CD4-positive, alpha-beta T cell treated with Interleukin-2 at 100 ng/mL for 4 hours (primary cell): ENCODE measurements at regions not wholly inside any gene's neighbourhood (a gene's known extent, or its start where the extent isn't known, plus 50 kb on each side); places are given as distances from the start of the nearest gene placed in this dataset.

Source experiments
- DNase-seq: peaks from one replicate; pipeline ENCODE4 v3.0.0-alpha.2; 2020; ENCODE audit warnings: low spot score

DNA sequence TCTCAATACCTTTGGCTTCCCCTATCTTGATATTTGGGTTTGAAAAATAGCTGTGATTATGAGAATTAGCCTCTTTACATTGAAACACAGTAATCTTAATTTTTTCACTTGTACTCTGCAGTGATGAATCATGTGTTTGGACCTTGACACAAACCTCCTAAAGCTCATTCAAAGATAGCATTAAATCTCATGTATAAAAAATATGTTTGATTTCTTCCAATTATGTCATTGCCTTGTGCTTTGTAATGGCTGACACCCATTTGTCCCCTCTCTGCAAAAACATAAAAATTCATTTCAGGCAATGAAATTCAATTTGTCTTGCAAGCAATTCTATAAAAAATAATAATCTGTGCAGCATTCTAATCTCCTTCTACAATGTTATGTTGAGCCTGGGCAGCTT is 422.4 kb upstream of the BOD1L1 start:
- no peak for DNase-seq

DNA sequence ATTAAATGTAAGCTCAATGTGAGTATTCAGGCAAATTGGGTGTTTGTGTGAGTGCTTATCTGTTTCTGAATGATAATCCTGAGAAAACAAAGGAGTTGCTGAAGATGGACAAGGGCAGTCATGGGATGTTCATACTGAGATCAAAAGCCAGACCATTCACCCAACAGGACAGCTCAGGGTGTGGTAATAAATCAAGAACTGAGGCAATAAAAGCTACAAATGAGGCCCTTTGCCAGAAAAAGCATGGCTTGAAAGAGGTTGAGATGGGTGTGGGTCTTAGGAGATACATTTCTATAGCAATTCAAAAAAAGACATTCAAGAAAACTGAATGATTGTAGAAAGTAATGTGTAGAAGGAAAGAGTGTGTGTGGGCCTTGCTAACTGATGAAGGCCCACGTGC is 425.8 kb upstream of the BOD1L1 start:
- DNase-seq, result no peak

DNA sequence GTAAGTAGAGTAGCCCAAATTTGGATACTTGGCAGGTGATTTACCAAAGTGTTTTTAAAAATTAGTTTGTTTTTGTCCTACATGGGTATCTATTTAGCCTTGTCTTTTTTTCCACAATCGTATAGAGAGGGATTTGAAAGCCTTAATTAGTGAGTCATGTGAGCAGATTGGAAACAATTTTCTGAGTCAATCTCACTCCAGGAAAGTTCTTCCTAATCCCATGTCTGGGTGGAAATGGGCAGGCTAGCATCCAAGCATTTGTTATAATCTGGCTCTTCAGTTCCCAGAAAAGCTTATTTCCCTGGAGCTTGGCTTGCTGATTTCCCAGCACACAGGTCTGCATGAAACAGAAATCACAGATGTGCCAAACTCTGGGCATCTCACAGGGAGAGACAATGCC is 426.9 kb upstream of the BOD1L1 start:
- DNase-seq, result no peak

DNA sequence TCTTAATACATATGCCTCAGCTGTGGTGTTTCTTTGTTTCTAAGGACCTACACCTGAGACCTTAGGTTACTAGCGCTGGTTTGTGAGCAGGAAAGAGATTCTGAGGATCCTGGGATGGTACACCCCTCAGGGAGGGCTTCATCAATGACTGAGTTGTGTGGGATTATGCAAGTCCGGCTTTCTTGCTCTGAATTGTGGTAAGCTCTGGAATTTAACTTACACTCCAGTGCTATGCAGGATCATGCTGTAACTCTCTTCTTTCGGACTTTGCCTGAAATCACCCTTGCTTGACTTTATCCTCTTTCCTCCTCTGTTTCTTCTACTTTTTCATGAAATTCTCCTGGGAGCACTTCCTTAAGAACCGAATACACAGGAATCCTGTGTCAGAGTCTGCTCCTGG is 431.5 kb upstream of the BOD1L1 start:
- no peak for DNase-seq

DNA sequence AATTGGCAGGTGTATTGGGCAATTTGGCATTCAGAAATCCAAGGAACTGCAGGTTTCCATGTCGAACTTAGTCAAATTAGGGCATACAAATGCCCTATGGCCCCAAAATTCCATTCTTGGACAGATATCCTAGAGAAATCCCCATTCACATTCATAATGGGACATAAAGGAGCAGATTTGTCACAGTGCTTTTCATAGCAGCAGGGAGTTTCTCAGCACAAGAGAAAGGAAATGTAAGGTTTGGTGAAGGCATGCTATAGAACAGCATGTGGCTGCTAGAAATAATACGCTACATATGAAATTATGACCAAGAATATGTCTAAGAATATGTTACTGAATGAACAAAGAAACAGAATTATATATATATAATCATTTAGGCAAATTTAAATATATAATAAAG is 437.5 kb upstream of the BOD1L1 start:
- no peak for DNase-seq

DNA sequence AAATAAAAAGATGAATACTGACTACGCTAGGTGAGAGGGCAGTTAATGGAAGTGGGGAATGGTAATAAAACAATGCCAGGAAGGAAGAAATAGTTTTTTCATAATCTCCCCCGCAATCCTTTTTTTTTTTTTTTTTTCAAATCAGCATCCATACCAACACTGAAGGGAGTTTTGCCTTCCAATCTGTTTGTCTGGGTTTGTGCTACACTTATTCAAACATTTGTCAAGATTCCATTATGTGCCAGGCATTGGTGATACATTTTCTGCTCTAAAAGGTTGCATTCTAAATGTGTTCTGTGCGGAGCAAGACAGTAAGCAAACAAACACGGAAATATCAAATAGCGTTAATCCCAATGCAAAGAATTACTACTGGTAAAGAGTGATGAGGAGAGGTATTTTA is 437.9 kb upstream of the BOD1L1 start:
- DNase-seq, result no peak

GRCh38 chr4:14066979-14067378 is 439.5 kb upstream of the BOD1L1 start:
- DNase-seq, result no peak

DNA sequence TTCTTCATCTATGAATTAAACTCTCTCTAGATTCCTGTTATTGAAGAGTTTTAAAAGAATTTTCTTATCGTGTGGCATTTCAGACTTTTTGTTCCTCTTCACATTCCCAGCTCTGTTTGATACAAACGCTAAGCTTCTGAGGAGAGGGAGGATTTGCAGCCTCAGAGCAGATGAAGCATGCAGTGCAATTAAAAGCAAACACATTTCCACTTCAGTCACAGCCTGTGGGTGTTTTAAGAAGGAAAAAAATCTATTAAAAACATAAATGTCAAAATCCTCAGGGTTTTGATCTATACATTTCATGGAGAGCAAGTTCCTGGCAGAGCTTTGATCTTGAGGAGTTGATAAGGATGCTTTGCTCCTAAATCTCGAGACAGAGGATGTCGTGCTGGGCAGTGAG is 442.4 kb upstream of the BOD1L1 start:
- DNase-seq, result no peak

GRCh38 chr4:14070289-14070880 is 442.9 kb upstream of the BOD1L1 start:
- no peak for DNase-seq

- no peak for DNase-seq
Measured at GRCh38 chr4:14072506-14072905, 445.0 kb upstream of the BOD1L1 start.

- DNase-seq, result no peak
Measured at GRCh38 chr4:14076776-14077175, 449.3 kb upstream of the BOD1L1 start.

GRCh38 chr4:14078326-14078725 is 450.8 kb upstream of the BOD1L1 start:
- DNase-seq, result no peak

- no peak for DNase-seq
Measured at GRCh38 chr4:14079601-14080000, 452.1 kb upstream of the BOD1L1 start.

DNA sequence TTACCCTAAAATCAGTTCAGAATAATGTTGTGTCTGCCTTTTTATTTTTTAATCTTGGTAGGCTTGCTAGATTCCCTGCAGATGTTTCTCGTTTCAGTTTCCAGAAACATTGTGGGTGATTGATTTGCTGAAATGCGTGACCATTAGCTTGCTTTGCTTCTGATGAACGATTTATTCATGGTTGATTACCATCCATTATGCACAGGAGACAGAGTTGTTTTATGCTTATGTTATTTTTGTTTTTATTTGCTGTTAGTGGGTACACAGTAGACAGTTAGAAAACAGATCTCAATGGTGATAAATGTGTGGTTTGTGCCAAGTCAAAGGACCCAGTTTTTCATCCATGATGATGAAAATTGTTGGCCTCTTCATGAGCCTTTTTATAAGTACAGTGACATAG is 455.6 kb upstream of the BOD1L1 start:
- DNase-seq, result no peak

- DNase-seq, result no peak
Measured at GRCh38 chr4:14084598-14084997, 457.1 kb upstream of the BOD1L1 start.

- no peak for DNase-seq
Measured at GRCh38 chr4:14087459-14087858, 459.9 kb upstream of the BOD1L1 start.

- no peak for DNase-seq
Measured at GRCh38 chr4:14087921-14088320, 460.4 kb upstream of the BOD1L1 start.

DNA sequence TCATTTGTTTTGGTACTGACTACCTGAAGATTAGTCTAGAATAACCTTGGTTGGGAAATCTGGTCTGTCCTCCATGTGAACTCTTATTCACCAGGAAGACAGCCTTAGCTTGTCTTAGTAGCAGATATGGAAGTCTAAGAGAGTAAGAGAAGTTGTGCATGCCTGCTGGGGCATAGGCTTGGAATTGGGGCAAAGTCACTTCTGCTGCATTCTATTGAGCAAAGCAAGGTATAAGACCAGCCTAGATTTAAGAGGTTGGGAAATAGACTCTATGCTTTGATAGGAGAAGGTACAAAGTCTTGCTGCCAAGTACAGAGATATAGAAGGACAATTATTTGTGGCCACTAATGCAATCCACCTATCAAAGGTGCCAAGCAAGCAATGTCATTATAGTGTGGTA is 464.0 kb upstream of the BOD1L1 start:
- no peak for DNase-seq

- no peak for DNase-seq
Measured at GRCh38 chr4:14091966-14092365, 464.4 kb upstream of the BOD1L1 start.

DNA sequence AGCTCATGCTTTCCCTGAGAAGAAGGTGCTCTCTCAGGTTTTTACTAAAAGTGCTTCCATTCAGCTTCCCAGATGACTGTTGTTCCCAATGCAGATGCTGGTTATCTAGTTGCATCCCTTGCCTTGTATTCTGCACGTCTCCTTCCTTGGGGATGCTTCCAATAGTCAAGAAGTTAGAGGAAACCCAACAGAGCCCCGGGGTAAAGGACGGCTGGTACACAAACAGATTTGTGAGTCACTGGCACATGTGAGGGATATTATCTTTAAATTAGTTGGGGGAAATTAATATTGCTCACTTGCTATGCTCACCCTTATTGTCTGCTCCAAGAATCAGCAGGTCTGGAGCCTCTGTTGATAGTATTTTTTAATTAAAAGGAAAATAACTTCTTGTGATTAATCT is 465.2 kb upstream of the BOD1L1 start:
- no peak for DNase-seq

DNA sequence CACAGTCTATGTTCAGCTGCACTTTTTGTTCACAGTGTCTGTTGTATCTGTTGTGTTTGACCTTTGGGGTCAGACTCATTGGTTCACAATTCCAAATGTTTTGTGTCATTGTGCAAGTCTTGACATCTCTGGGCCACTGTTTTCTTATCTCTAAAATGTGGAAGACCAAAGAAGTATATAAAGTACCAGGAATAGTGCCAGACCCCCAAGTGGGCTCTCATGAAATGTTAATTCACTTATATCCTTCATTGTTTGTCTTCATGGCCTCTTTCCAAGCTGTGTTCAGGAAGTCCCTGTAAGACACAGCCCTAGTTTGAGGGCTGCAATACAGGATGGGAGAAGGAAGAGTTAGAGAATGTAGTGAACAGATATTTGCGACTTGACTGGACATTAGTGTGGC is 468.3 kb upstream of the BOD1L1 start:
- no peak for DNase-seq

DNA sequence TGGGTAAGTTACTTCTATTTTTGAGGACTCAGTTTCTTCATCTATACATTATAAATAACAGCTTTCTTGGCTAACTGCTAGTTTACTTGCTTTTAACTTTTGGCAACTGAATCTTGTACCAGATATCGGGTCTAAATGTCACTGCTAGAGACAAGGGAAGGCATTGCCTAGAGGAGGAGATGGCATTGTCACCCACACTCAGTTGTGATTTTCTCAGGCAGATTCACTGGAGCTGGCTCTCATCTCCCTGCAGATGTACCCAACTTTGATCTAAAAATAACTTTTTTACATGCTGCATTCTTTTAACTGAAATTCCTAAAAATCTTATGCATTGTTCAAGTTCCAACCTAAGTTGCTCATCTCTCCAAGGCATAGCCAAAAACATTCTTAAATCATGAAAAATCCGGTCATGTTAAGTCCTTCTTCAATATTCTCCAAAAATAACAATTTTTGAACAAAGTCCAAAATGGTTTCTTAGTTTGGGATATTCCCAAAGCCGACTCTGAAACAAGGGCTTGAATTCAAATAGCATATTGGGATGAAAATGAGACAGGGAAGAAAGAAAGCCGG is 469.0 kb upstream of the BOD1L1 start:
- no peak for DNase-seq

DNA sequence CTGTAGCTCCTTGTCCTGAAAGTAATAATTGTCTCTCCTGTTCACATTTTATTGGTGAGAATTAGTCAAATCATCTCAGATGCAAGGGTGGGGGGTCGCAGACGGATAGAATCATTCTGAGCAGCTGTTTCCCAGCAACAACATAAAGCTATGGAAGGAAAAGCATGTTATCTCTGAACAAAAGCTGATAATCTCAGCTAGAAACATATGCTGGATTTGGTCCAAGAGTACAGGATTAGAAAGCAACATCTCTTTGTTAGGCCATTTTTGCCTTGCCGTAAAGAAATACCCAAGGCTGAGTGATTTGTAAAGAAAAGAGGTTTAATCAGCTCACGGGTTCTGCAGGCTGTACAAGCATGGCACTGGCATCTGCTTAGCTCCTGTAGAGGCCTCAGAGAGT is 472.8 kb upstream of the BOD1L1 start:
- no peak for DNase-seq

- no peak for DNase-seq
Measured at GRCh38 chr4:14110407-14110806, 482.9 kb upstream of the BOD1L1 start.

GRCh38 chr4:14111730-14112181 is 484.2 kb upstream of the BOD1L1 start:
- DNase-seq, result no peak
